Activated CD4-positive, CD25-positive, alpha-beta regulatory T cell treated with anti-CD3 and anti-CD28 coated beads, Interleukin-2, amount 50 U/mL, for 24 hours (primary cell): ENCODE measurements at regions not wholly inside any gene's neighbourhood (a gene's known extent, or its start where the extent isn't known, plus 50 kb on each side); places are given as distances from the start of the nearest gene placed in this dataset.

ENCODE experiments used
- ATAC-seq, 2 donors: fragments of 150-1000 bp; cut with Tn5 transposase; one replicate each; pipeline ENCODE4 v1.10.0; 2021; ENCODE audit warnings: mild to moderate bottlenecking in 1 of 2, moderate library complexity in 1 of 2

- no peak for ATAC-seq
Measured at GRCh38 chr9:14427419-14427818, 113.5 kb upstream of the NFIB start.

DNA sequence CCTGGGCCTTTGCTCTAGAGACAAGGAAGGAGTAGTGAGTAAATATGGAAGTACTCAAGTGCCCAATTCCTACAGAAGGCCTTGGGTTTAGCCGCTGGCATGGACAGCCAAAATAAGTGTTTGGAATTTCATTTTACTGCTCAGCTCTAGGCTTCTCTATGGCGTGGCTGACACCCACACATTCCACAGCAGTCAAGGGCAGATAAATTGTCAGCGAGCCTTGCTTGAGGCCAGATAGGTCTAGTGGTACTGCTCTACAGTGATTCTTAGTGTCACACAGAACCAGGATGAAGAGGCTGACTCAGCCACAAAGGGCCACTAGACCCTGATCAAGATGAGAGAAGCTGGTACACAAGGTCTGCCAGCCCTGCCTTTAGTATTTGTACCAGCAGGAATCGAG, 111.0 kb upstream of the NFIB start:
- ATAC-seq, result no peak

- ATAC-seq, result no peak
Measured at GRCh38 chr9:14424289-14424688, 110.3 kb upstream of the NFIB start.

DNA sequence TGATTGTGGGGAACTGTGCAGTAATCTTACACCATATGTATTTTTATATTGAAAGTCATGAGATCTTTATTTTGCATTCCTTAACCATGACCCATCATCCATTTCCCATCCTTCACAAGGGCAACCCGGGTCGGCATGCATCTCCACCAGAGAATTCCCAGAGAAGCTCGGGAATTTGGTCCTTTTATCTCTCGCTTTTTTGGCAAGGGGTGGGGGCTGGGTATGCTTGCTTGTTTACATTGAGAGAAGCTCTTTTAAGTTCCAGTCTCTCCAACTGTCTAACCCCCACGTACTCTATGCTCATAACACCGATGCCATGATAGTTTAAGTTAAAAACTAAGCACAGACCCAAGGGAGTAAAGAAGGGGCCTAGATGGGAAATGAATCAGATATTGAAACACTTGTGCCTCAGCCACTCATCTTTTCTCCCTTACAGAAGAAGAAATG, 109.9 kb upstream of the NFIB start:
- ATAC-seq, result no peak

- no peak for ATAC-seq
Measured at GRCh38 chr9:14421291-14421690, 107.3 kb upstream of the NFIB start.

DNA sequence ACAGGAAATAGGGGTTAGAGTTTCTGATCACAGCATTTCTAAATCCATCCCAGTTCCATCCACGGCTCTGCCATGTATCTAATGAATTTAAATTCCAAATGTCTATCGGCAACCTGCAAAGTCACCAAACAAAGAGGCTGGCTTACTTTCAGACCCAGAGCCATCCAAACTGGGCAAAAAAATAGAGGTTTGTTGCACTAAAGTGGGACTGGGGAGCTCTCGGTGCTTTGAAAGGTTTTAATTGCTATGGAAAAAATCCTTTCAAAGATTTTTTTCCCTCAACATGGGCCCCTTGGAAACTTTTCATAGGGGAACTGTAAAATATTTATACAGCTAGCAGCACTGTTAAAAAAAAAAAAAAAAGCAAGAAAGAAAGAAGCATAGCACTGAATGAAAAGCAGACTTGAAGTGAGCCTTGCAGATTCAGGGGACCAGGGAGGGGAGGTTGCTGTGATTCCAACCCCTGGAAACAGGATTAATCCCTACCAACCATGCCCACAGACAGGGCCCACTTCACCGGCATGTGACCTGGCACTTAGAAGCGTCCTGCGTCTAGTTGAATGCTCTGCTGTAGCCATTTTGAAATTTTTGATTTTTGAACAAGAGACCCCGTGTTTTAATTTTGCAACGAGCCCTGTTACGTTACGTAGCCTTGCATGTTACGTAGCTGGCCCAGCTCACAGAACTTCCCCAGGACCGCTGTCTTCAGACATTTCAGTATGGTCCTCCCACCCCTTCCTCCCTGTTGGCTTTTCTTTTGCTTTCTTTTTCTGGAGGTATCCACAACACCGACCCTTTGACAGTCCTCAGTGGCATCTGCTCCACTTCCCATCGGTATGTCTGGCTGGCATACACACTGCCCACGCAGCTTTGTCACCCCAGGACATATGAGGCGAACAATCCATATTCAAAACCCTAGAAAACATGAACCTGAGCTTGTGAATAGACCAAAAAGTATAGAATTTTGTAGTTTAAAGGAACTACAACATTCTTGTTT, 105.3 kb upstream of the NFIB start:
- no peak for ATAC-seq

DNA sequence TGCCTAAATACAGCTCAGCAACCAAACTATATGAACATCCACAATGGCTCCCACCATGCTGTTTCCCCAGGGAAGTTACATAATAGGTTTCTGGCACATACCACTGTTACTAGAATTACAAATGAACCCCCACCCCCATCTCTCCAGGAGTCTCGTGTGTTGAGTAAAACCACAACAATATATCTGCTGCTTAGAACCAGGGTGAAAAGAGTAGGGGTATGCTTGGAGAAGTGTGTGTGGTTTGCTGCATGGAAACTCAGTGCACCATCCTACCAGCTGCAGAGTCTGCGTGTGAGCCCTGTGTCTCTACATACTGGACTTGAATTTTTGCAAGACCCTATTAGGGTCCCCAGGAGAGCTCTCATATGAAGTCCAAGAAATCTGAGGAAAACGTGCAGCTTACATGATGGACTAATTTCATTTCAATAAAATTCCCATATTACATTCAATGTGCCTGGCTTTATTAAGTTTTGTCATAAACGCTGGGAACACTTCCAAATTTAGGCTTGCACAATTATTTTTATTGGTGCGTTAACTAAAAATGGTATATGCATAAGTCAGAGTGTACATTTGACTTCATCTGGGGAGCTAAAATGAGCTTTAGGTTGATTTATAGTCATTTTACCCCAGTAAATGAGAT, 104.5 kb upstream of the NFIB start:
- ATAC-seq, result no peak

GRCh38 chr9:14417237-14417636, 103.3 kb upstream of the NFIB start:
- ATAC-seq, result no peak

DNA sequence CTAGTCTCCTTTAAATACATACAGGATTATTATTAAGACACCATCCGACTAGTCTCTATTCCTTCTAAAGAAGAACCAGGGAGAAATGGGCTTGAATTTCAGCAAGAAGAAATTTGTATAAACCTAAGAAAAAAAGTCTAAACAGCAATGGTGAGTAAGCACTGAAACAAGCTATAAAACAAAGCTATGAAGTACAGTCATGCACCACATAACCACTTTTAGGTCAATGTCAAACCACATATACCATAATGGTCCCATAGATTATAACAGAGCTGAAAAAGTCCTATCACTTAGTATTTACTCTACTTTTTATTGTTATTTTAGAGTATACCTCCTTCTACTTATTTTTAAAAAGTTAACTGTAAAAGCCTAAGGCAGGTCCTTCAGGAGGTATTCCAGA, 102.0 kb upstream of the NFIB start:
- ATAC-seq, result no peak

- no peak for ATAC-seq
Measured at GRCh38 chr9:14413812-14414211, 99.9 kb upstream of the NFIB start.

- no peak for ATAC-seq
Measured at GRCh38 chr9:14412775-14413174, 98.8 kb upstream of the NFIB start.

DNA sequence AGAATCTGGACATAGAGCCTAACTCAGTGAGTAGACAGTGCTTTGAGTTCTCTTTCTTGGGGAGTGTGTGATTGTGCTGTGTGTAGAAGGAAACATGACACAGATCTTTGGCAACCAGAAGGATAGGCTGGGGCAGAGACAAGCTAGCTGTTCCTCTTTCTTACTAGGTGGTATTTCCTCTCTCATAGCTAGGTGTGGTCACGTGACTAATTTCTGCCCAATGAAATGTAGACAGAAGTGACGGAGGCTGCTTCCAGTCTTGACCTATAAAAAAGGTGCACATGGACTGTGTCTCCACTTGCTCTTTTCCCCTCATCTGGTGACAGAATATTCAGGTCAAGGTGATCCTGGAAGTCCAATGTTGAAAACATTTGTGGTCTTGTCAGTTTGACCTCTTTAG, 92.5 kb upstream of the NFIB start:
- ATAC-seq, result no peak

- no peak for ATAC-seq
Measured at GRCh38 chr9:14405176-14405706, 91.3 kb upstream of the NFIB start.

DNA sequence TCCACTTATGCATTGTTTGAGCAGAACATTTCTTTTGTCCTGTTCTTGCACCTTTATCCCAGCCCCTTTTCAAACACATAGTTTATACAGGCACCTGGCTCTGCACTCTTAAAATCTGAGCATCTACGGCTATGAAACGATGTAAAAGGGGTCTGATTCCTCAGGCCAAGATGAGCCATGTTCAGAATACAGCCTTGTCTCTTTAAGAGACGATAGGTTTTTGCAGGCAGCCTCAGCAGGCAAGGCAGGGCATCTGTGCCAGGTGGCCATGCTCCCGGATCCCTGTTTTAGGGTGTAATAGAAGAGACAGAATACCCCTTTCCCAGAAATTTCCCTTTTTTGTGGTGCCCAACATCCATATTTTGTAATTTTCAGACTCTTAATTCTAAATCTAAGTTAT, 89.1 kb upstream of the NFIB start:
- no peak for ATAC-seq

DNA sequence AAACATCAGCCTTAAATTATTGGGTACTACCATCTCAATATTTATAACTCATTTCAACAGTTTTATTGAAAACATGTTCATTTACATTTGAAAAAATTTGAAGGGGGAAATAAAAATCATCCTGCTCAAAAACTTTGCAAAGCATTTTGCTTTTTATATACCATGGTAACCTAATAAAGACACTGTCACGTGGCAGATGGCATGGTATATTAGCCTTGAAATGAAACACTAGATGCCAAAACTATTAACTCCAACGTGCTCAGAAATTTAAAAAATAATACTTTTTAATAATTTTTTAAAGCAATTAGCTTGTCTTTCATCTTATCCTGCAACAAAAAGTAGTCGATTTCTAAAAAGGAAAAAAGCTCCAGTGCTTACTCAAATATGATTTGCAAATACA, 88.6 kb upstream of the NFIB start:
- no peak for ATAC-seq

DNA sequence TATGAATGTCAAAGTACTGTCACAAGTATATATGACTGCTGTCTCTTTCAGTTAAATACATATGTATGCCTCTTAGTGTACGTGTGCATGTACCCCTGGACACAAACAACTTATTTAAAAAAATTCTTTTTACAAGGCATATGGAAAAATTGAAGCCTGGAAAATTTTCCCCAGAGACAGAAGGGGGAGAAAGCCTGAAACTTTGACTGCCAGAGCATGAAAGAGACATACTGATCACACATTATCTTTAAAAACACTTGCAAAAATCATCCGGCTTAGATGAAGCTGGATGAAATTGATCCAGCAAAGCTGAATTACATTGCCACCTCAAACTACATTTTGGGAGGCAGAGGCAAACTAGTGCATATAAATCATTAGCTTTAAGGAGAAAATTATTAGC, 88.0 kb upstream of the NFIB start:
- ATAC-seq, result no peak

DNA sequence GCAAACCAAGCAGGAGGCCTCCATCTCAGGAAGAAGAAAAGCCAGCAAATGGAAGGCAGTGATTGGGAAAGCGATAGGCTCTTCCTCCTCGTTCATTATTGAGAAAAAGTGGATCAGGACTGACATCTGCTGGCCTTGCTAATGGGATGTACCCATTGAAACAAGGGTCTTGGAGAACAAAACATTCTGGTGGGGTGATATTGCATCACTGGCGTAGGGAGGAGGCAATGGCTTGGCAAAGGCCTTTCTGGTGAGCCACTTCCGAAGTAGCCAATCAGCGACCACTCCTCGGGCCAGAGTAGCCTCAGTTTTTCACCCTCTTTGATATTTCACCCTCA, 86.7 kb upstream of the NFIB start:
- no peak for ATAC-seq

- no peak for ATAC-seq
Measured at GRCh38 chr9:14399756-14400657, 86.1 kb upstream of the NFIB start.

GRCh38 chr9:14398473-14398872, 84.5 kb upstream of the NFIB start:
- no peak for ATAC-seq

- ATAC-seq, result no peak
Measured at GRCh38 chr9:14396171-14396570, 82.2 kb upstream of the NFIB start.

DNA sequence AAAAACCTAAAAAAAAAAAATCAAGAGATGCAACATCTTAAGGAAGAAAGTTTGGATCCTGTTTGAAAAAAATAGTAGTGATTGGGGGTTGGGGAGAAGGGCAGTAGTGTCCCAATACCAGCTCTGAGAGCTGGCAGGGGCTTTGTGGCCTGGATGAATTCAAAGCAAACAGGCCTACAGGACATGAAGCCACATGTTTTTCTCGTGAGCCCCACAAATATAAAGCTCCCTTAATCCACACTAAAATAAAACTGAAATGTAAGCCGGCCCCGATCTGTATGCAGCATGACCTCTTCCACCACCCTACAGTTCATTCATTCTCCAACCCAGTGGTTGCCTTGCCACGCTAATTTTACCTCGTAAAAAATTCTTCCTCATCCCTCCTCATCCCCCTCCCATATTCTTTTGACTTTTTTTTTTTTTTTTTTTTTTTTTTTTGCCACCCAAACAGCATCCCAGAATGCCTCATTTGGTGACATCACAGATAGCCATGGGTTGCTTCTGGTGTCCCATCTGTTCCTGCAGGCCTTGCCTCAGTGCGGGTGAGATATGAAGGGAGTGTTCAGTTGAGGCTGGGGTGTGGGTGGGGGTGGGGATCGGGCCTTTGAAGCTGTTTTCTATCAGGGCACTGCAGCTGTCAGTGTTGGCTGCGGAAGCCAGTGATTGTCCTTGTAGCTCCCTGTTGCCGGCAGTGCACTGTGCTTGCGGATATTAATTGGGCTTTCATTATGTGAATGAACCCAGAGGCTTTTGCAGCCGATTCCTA, 81.6 kb upstream of the NFIB start:
- ATAC-seq, result no peak

GRCh38 chr9:14393418-14393817, 79.5 kb upstream of the NFIB start:
- ATAC-seq, result no peak
